HG03045 (cell line): ENCODE measurements at regions not wholly inside any gene's neighbourhood (a gene's known extent, or its start where the extent isn't known, plus 50 kb on each side); places are given as distances from the start of the nearest gene placed in this dataset.
"Not testable (repeated sequence)": the region's sequence is repeated elsewhere in the genome, so short reads cannot be mapped to it uniquely, and the experiment has no call there.

Source experiments
- ATAC-seq: cut with Tn5 transposase; IDR thresholded peaks from one replicate; pipeline ENCODE4 v1.9.1; 2021; ENCODE audit warnings: mild to moderate bottlenecking, moderate library complexity; ENCODE audit not compliant: unreplicated experiment

- ATAC-seq, result not testable (repeated sequence)
These were observed 50.5 kb upstream of the MED13L start for GRCh38 chr12:116327992-116328391.

- ATAC-seq, result no peak
These were observed 54.4 kb upstream of the MED13L start for GRCh38 chr12:116331876-116332275.

DNA sequence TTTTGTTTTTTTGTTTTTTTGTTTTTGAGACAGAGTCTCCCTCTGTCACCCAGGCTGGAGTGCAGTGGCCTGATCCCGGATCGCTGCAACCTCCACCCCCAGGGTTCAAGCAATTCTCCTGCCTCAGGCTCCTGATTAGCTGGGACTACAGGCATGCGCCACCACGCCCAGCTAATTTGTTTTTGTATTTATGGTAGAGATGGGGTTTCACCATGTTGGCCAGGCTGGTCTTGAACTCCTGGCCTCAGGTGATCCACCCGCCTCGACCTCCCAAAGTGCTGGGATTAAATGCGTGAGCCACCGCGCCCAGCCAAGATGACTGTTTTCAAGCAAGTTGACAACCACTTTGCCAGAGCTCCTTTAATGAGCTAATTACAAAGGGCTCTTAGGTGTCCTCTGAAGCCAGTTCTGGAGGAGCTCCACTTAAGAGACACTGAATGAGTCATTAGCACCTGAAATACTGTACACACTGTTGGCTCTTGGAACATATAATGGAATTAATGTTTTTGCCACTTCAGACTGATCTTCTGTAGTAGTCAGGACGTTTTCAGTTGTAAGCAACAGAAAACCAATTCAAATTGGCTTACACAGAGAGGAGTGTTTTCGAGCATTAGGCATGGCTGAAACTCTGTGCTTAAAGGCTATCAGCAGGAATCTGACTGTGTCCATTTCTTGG, 55.4 kb upstream of the MED13L start:
- no peak for ATAC-seq

DNA sequence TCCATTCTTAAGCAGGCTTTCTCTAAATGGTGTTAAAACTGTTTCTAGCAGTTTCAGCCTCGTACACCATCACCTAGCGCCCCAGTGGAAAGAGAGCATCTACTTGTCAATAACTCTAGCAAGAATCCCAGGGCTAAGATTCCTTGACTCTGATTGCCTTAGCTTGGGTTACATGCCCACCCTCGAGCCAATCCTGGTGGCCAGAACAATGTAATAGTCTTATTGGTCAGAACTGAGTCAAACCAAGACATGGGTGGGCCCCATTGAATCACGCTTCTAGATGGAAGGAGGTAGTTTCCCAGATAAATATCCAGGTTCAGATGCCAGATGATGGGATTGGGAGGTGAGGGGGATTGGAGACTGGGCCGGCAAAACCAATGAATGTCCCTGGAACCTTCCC, 55.9 kb upstream of the MED13L start:
- no peak for ATAC-seq

- peak; percentile 74 for ATAC-seq
These were observed 59.1 kb upstream of the MED13L start for GRCh38 chr12:116336542-116337065.

- ATAC-seq, result no peak
These were observed 59.8 kb upstream of the MED13L start for GRCh38 chr12:116337312-116337711.

- ATAC-seq, result no peak
These were observed 60.8 kb upstream of the MED13L start for GRCh38 chr12:116338064-116338846.

DNA sequence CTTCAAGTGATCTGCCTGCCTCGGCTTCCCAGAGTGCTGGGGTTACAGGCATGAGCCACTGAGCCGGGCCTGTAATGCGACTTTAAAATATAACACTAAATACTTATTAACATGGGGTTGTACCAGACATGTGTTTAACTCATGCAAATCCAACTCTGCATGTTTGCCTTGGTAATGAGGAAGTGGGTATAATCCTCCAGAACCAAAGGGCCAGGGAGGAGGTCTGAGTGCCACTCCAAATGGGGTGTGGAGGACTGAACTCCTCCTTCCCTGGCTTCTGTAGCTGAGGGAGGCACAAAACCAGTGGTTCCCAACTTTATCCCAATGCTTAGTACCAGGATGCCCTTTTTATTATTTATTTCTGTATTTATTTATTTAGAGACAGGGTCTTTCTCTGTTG, 61.6 kb upstream of the MED13L start:
- no peak for ATAC-seq

- ATAC-seq, result no peak
These were observed 62.4 kb upstream of the MED13L start for GRCh38 chr12:116339800-116340371.

GRCh38 chr12:116343331-116343884, 65.9 kb upstream of the MED13L start:
- no peak for ATAC-seq

GRCh38 chr12:116346222-116346621, 68.7 kb upstream of the MED13L start:
- ATAC-seq, result no peak

GRCh38 chr12:116346741-116347140, 69.2 kb upstream of the MED13L start:
- no peak for ATAC-seq

- ATAC-seq, result no peak
These were observed 69.8 kb upstream of the MED13L start for GRCh38 chr12:116347265-116347664.

- no peak for ATAC-seq
These were observed 74.9 kb upstream of the MED13L start for GRCh38 chr12:116352315-116352835.

GRCh38 chr12:116353958-116354357, 76.5 kb upstream of the MED13L start:
- no peak for ATAC-seq

GRCh38 chr12:116354534-116354933, 77.0 kb upstream of the MED13L start:
- ATAC-seq, result no peak

DNA sequence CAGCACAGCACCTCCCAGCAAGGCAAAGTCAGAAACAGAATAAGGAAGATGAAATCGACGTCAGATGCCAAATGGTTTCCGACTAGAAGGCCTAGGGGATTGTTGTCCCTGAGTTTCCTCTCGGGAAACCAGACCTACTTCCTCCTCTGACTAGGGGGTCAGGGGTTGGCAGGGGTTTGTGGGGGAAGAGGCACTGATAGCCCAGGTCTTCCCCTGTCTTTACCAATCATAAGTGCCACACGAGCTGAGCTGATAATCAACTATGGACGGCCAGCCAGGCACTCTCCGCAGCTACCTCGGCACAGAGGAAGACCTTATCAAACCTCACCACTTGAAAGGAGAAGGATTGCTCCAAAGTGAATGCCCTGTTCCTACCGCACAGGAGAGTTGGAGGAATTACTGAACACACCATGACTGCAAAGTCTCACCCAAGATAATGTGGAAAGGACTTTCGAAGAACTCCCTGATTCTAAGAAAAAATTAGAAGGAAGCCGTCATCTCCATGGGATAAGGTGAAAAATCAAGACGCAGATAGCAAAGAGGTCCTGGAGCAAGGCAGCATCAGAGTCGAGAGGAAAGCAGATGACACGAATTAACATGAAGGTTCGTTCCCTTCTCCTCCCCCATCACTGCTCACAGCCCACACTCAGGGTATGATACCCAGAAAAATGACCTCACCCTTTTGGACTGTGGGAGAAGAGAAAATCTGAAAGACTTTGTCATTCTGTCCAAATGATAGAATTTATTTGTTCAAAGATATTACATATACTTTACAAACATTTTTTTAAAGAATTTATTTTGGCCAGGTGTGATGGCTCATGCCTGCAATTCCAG, 77.7 kb upstream of the MED13L start:
- no peak for ATAC-seq

DNA sequence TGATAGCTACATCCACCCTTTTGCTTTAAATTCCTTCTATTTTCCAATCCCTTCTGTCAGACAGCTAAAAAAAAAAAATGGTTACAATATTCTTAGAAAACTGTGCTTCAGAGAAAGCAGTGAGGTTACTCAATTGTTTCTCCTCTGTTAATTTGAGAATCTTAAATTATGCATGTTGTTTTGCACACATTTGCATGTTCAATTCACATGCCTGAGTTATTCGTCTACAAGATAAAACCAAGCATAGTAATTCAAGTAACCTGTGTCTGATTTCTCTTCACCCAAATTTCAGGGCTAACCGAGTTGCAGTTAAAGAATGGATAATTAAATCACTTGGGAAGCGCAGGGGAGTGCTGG, 81.0 kb upstream of the MED13L start:
- no peak for ATAC-seq

- peak; percentile 53 for ATAC-seq
These were observed 81.6 kb upstream of the MED13L start for GRCh38 chr12:116358893-116359761.
